BLaER1 treated with 17β-estradiol and CSF1 and Interleukin-3, amounts not matched to agents 10 nM and 100 nM (cell line): ENCODE measurements at regions not wholly inside any gene's neighbourhood (a gene's known extent, or its start where the extent isn't known, plus 50 kb on each side); places are given as distances from the start of the nearest gene placed in this dataset.

ENCODE experiments used
- H3K27ac ChIP-seq, 11 experiments: shearing (Covaris generic); formaldehyde crosslinking; 2 replicates each; pipeline ENCODE4 v1.8.1; 2022
- H3K27me3 ChIP-seq, 11 experiments: shearing (Covaris generic); formaldehyde crosslinking; 2 replicates each; pipeline ENCODE4 v1.8.1; 2022
- H3K36me3 ChIP-seq, 11 experiments: shearing (Covaris generic); formaldehyde crosslinking; 2 replicates each; pipeline ENCODE4 v1.8.1; 2022
- H3K4me1 ChIP-seq, 10 experiments: shearing (Covaris generic); formaldehyde crosslinking; 2 replicates each; pipeline ENCODE4 v1.8.1; 2022
- H3K4me2 ChIP-seq, 11 experiments: shearing (Covaris generic); formaldehyde crosslinking; 2 replicates each; pipeline ENCODE4 v1.8.1; 2022
- H3K4me3 ChIP-seq, 10 experiments: shearing (Covaris generic); formaldehyde crosslinking; 2 replicates each; pipeline ENCODE4 v1.8.1; 2022
- H3K9ac ChIP-seq, 11 experiments: shearing (Covaris generic); formaldehyde crosslinking; 2 replicates each; pipeline ENCODE4 v1.8.1; 2022
- H3K9me3 ChIP-seq, 11 experiments: shearing (Covaris generic); formaldehyde crosslinking; replicated peaks in 1 of 11; 2 replicates each; pipeline ENCODE4 v1.8.1; 2022
- H4K20me1 ChIP-seq, 11 experiments: shearing (Covaris generic); formaldehyde crosslinking; 2 replicates each; pipeline ENCODE4 v1.8.1; 2022
- Cebpa-rat ChIP-seq, 11 experiments: shearing (Covaris generic); IDR thresholded peaks; 2 replicates each; pipeline ENCODE4 v1.8.1; 2022

GRCh38 chr4:61041527-61041926 lies 158.6 kb upstream of the ADGRL3 start:
- no peak overlapping the region for H3K4me2 ChIP-seq
- no peaks in the 10 kb centered on the region for H3K27me3 ChIP-seq
- H3K9me3 ChIP-seq, result no peaks in the 10 kb centered on the region
- no peak overlapping the region for H3K4me3 ChIP-seq
- H4K20me1 ChIP-seq, result no peaks in the 10 kb centered on the region
- no peak for TF ChIP-seq Cebpa-rat (IDR thresholded peaks at IDR 0.05)
- no peaks in the 10 kb centered on the region for H3K36me3 ChIP-seq
- H3K4me1 ChIP-seq, result no peaks in the 10 kb centered on the region
- H3K27ac ChIP-seq, result no peak overlapping the region
- no peak overlapping the region for H3K9ac ChIP-seq

DNA sequence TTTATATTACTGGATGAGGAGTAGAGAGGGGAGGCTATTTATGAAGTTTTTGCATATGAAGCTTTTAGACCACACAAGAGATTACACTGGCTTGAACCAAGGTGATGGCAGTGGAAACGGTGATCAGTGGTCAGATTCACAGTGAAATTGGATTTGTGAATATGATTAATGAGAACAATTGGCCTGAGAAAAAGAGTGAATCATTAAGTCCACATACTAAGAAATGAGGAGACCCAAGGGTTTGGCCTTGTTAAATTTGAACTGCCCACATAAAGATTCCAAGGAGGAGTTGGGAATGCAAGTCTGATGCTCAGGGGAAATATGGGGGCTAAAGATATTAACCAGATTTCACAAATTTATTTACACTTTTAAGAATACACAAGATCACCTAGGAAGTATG lies 155.3 kb upstream of the ADGRL3 start:
- H4K20me1 ChIP-seq, result no peaks in the 10 kb centered on the region
- no peak overlapping the region for H3K4me3 ChIP-seq
- H3K27ac ChIP-seq, result no peak overlapping the region
- no peaks in the 10 kb centered on the region for H3K9me3 ChIP-seq
- no peak for TF ChIP-seq Cebpa-rat (IDR thresholded peaks at IDR 0.05)
- H3K4me1 ChIP-seq, result no peaks in the 10 kb centered on the region
- H3K27me3 ChIP-seq, result no peaks in the 10 kb centered on the region
- no peak overlapping the region for H3K9ac ChIP-seq
- H3K36me3 ChIP-seq, result no peaks in the 10 kb centered on the region
- H3K4me2 ChIP-seq, result no peak overlapping the region

DNA sequence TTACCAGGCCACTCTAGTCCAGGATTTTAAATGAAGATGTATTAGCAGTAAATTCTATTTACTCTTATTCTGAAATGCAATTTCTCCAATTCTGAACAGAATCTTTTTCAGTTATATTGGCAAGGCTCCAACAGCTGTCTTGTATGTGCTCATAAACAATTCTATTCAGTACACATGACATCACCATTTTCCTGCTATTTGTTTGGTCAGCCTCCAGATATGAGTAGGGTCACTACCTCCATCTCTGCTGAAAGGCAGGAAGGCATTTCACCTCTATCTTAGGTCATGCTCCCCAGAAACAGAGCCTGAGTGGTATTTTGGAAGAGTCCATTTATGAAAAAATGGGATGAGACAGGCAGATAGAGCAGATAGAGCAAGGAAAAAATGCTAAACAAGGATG lies 151.1 kb upstream of the ADGRL3 start:
- no peaks in the 10 kb centered on the region for H3K27me3 ChIP-seq
- no peaks in the 10 kb centered on the region for H3K36me3 ChIP-seq
- H3K27ac ChIP-seq, result no peak overlapping the region
- no peak overlapping the region for H3K4me2 ChIP-seq
- no peak for TF ChIP-seq Cebpa-rat (IDR thresholded peaks at IDR 0.05)
- H3K4me3 ChIP-seq, result no peak overlapping the region
- H3K9ac ChIP-seq, result no peak overlapping the region
- no peaks in the 10 kb centered on the region for H3K9me3 ChIP-seq
- H4K20me1 ChIP-seq, result no peaks in the 10 kb centered on the region
- no peaks in the 10 kb centered on the region for H3K4me1 ChIP-seq

DNA sequence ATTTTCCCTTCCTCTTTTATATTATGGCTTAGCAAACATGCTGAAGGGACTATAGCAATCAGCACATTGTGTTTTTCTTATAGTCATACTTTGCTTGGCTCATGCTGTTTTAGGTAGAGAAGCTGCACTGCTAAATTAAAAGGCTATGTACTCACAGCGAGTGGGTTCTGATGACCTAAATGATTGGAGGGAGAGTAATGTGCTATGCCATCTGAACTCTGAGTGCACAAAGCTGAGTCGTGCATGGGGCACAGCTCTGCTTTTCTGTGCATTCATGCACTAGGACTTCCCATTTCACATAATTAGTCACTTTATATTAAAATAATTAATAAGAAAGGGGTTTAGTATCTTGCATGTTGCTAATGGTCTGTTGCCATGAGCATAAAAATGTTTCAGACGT lies 132.7 kb upstream of the ADGRL3 start:
- Histone ChIP-seq H3K36me3 (no peaks in the 10 kb centered on the region), H3K27ac (peak overlapping the region in 2 of 11 experiments; percentile 32 to 40; a peak in 2 of 22 replicates)
- no peak for TF ChIP-seq Cebpa-rat (IDR thresholded peaks at IDR 0.05)

DNA sequence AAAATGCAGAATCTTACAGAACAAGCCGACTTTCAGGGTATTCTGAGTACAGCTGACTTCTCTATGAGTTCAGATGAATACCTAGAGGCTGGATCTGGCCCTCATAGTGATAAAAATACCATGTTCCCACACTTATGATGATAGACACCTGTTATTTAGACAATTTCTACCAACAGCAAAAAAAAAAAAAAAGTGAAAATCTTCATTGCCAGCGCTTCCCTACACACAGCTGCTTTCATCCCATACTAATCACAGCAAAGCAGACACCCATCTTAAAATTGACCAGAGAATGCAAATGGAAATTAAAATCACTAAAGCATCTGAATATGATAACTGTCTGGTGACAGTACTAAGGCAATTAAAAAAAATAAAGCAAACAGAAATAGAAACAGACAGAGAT lies 132.1 kb upstream of the ADGRL3 start:
- Histone ChIP-seq H3K9me3 (no peaks in the 10 kb centered on the region), H3K4me3 (no peak overlapping the region), H3K9ac (no peak overlapping the region), H4K20me1 (no peaks in the 10 kb centered on the region), H3K36me3 (no peaks in the 10 kb centered on the region), H3K4me1 (peaks cover 0 to 61% (median 0%) of the 10 kb centered on the region in 10 experiments; a peak in 6 of 20 replicates), H3K27me3 (no peaks in the 10 kb centered on the region), H3K4me2 (peak overlapping the region in 3 of 11 experiments; percentile 15 to 78 (median 65); a peak in 5 of 22 replicates), H3K27ac (peak overlapping the region in 2 of 11 experiments; percentile 32 to 40; a peak in 2 of 22 replicates)
- TF ChIP-seq Cebpa-rat (IDR thresholded peaks at IDR 0.05), result no peak

More for the DNA sequence above, 132.7 kb upstream of the ADGRL3 start:
- Histone ChIP-seq H3K9ac (no peak overlapping the region), H3K27me3 (no peaks in the 10 kb centered on the region), H4K20me1 (no peaks in the 10 kb centered on the region), H3K9me3 (no peaks in the 10 kb centered on the region), H3K4me3 (no peak overlapping the region), H3K4me2 (peak overlapping the region in 3 of 11 experiments; percentile 15 to 78 (median 65); a peak in 5 of 22 replicates), H3K4me1 (peaks cover 0 to 61% (median 0%) of the 10 kb centered on the region in 10 experiments; a peak in 6 of 20 replicates)

GRCh38 chr4:61068745-61069144 lies 131.4 kb upstream of the ADGRL3 start:
- no peaks in the 10 kb centered on the region for H3K9me3 ChIP-seq
- H3K4me2 ChIP-seq, result peak overlapping the region in 3 of 11 experiments; percentile 25 to 73 (median 60); a peak in 5 of 22 replicates
- H3K4me3 ChIP-seq, result no peak overlapping the region

GRCh38 chr4:61070269-61070668 lies 129.9 kb upstream of the ADGRL3 start:
- H3K4me2 ChIP-seq, result peak overlapping the region in 4 of 11 experiments; percentile 9 to 73 (median 56); a peak in 7 of 22 replicates
- H3K27me3 ChIP-seq, result no peaks in the 10 kb centered on the region
- no peaks in the 10 kb centered on the region for H4K20me1 ChIP-seq
- no peaks in the 10 kb centered on the region for H3K9me3 ChIP-seq
- H3K4me3 ChIP-seq, result no peak overlapping the region
- no peak overlapping the region for H3K9ac ChIP-seq
- H3K4me1 ChIP-seq, result peaks cover 0 to 61% (median 0%) of the 10 kb centered on the region in 10 experiments; a peak in 6 of 20 replicates
- H3K27ac ChIP-seq, result no peak overlapping the region
- H3K36me3 ChIP-seq, result no peaks in the 10 kb centered on the region
- TF ChIP-seq Cebpa-rat (IDR thresholded peaks at IDR 0.05), result no peak

More at GRCh38 chr4:61068745-61069144, 131.4 kb upstream of the ADGRL3 start:
- no peak for TF ChIP-seq Cebpa-rat (IDR thresholded peaks at IDR 0.05)
- Histone ChIP-seq H4K20me1 (no peaks in the 10 kb centered on the region), H3K27me3 (no peaks in the 10 kb centered on the region), H3K4me1 (peaks cover 0 to 61% (median 0%) of the 10 kb centered on the region in 10 experiments; a peak in 6 of 20 replicates), H3K36me3 (no peaks in the 10 kb centered on the region), H3K27ac (no peak overlapping the region), H3K9ac (no peak overlapping the region)

- H3K9ac ChIP-seq, result no peak overlapping the region
- H3K27me3 ChIP-seq, result no peaks in the 10 kb centered on the region
- no peak for TF ChIP-seq Cebpa-rat (IDR thresholded peaks at IDR 0.05)
- H3K9me3 ChIP-seq, result no peaks in the 10 kb centered on the region
- H3K4me3 ChIP-seq, result no peak overlapping the region
- no peak overlapping the region for H3K4me2 ChIP-seq
- H3K36me3 ChIP-seq, result no peaks in the 10 kb centered on the region
- H3K27ac ChIP-seq, result no peak overlapping the region
- H3K4me1 ChIP-seq, result no peaks in the 10 kb centered on the region
- no peaks in the 10 kb centered on the region for H4K20me1 ChIP-seq
Observed at GRCh38 chr4:61079427-61079826, 120.7 kb upstream of the ADGRL3 start.

- Histone ChIP-seq H3K36me3 (no peaks in the 10 kb centered on the region), H3K27me3 (no peaks in the 10 kb centered on the region), H3K9me3 (no peaks in the 10 kb centered on the region), H3K4me3 (no peak overlapping the region), H3K4me1 (no peaks in the 10 kb centered on the region), H4K20me1 (no peaks in the 10 kb centered on the region), H3K4me2 (no peak overlapping the region), H3K9ac (no peak overlapping the region), H3K27ac (no peak overlapping the region)
- no peak for TF ChIP-seq Cebpa-rat (IDR thresholded peaks at IDR 0.05)
Observed at GRCh38 chr4:61079976-61080375, 120.2 kb upstream of the ADGRL3 start.

GRCh38 chr4:61085534-61085933 lies 114.6 kb upstream of the ADGRL3 start:
- no peaks in the 10 kb centered on the region for H3K36me3 ChIP-seq
- H3K27ac ChIP-seq, result no peak overlapping the region
- TF ChIP-seq Cebpa-rat (IDR thresholded peaks at IDR 0.05), result no peak

More at GRCh38 chr4:61085534-61085933, 114.6 kb upstream of the ADGRL3 start:
- Histone ChIP-seq H3K4me1 (no peaks in the 10 kb centered on the region), H3K9me3 (no peaks in the 10 kb centered on the region), H3K4me2 (no peak overlapping the region), H3K27me3 (no peaks in the 10 kb centered on the region), H4K20me1 (no peaks in the 10 kb centered on the region), H3K4me3 (no peak overlapping the region), H3K9ac (no peak overlapping the region)
